WTC11 (cell line): ENCODE measurements at regions not wholly inside any gene's neighbourhood (a gene's known extent, or its start where the extent isn't known, plus 50 kb on each side); places are given as distances from the start of the nearest gene placed in this dataset.

Source experiments
- ATF1 ChIP-seq: sonication (generic); formaldehyde crosslinking; IDR thresholded peaks from 2 replicates; pipeline ENCODE4 v1.8.1; 2023; ENCODE audit warnings: mild to moderate bottlenecking, moderate library complexity, missing genetic modification reagents
- ELF4 ChIP-seq: sonication (generic); formaldehyde crosslinking; IDR thresholded peaks from 2 replicates; pipeline ENCODE4 v1.8.1; 2022; ENCODE audit warnings: low read depth, mild to moderate bottlenecking, moderate library complexity, missing genetic modification reagents
- RORB ChIP-seq: fragments of 250-450 bp; sonication (Bioruptor Pico); IDR thresholded peaks from 2 replicates; pipeline ENCODE4 v1.9.0; 2021; ENCODE audit warnings: mild to moderate bottlenecking
- ZBTB21 ChIP-seq: sonication (generic); formaldehyde crosslinking; IDR thresholded peaks from 2 replicates; pipeline ENCODE4 v1.8.1; 2023; ENCODE audit warnings: mild to moderate bottlenecking, missing genetic modification reagents, borderline replicate concordance
- TF ChIP-seq, protein P1 (sequence below): fragments of 200-600 bp; IDR thresholded peaks from 2 replicates; pipeline ENCODE4 v1.8.0; 2022; ENCODE audit warnings: antibody characterized with exemption
- TF ChIP-seq, protein P2 (sequence below): sonication (generic); formaldehyde crosslinking; IDR thresholded peaks from 2 replicates; pipeline ENCODE4 v1.8.1; 2023; ENCODE audit warnings: mild to moderate bottlenecking, missing genetic modification reagents, moderate library complexity

GRCh38 chr5:57700072-57700471, 217.5 kb upstream of the ACTBL2 start:
- TF ChIP-seq ATF1: no peak
- TF ChIP-seq ZBTB21 (CRISPR knock-in tag): no peak
- TF ChIP-seq, protein P1, sequence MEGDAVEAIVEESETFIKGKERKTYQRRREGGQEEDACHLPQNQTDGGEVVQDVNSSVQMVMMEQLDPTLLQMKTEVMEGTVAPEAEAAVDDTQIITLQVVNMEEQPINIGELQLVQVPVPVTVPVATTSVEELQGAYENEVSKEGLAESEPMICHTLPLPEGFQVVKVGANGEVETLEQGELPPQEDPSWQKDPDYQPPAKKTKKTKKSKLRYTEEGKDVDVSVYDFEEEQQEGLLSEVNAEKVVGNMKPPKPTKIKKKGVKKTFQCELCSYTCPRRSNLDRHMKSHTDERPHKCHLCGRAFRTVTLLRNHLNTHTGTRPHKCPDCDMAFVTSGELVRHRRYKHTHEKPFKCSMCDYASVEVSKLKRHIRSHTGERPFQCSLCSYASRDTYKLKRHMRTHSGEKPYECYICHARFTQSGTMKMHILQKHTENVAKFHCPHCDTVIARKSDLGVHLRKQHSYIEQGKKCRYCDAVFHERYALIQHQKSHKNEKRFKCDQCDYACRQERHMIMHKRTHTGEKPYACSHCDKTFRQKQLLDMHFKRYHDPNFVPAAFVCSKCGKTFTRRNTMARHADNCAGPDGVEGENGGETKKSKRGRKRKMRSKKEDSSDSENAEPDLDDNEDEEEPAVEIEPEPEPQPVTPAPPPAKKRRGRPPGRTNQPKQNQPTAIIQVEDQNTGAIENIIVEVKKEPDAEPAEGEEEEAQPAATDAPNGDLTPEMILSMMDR: no peak
- TF ChIP-seq, protein P2, sequence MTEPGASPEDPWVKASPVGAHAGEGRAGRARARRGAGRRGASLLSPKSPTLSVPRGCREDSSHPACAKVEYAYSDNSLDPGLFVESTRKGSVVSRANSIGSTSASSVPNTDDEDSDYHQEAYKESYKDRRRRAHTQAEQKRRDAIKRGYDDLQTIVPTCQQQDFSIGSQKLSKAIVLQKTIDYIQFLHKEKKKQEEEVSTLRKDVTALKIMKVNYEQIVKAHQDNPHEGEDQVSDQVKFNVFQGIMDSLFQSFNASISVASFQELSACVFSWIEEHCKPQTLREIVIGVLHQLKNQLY: no peak
- TF ChIP-seq RORB: no peak
- TF ChIP-seq ELF4 (CRISPR knock-in tag): no peak
